OCI-M1 (cell line): ENCODE measurements at regions not wholly inside any gene's neighbourhood (a gene's known extent, or its start where the extent isn't known, plus 50 kb on each side); places are given as distances from the start of the nearest gene placed in this dataset.

Source experiments
- DNase-seq: peaks from one replicate; lab custom pipeline; 2025; lab: John Stamatoyannopoulos, UW

DNA sequence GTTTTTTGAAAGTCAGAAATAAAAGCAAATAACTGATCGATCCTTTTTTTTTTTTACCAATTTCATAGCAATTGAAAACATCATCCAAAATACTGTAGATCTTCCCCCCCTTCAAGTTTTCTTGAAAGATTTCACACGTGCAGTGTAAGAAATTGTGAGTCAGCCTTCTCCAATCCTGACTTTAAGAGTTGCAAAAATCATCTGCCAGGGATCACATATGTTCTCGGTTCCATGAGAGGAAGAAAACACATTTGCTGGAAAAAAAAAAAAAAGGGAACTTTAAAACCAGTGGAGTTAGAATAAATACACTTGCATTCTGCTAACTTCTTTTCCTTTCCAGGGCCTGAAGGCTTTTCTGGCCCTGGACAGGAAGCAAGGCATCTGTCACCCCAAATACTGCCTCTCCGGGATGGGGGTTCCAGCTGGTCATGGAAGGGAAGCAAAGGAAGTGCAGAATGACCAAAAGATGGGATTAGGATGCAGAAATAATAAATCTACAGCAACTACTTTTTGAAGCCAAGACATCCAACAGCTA, 198.4 kb upstream of the KIAA1217 start:
- DNase-seq, result no peak

DNA sequence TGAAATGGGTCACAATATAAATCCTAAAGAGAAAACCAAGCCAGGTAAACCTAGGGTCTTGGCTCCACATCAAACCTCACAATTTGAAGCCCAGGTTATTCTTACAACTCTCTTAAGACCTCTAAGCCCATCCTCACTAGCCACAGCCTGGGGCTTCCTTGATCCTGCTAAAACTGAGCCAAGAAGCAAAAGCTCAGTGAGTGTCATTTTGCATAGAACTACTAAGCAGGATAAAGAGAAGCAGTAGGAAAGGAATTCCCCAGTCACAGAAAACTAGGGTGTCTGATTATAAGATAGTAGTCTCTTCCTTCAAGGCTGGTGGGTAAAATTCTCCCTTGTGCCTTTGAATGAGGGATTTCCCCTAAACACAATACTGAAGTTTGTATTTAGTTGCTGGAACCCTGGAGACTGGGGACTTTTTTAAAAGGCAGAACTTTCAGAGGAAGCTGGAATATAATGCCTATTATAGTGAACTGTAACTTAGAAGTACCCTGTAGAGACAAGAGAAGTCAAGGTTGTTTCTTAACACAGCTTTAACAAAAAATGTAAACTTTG, 196.6 kb upstream of the KIAA1217 start:
- DNase-seq, result no peak

DNA sequence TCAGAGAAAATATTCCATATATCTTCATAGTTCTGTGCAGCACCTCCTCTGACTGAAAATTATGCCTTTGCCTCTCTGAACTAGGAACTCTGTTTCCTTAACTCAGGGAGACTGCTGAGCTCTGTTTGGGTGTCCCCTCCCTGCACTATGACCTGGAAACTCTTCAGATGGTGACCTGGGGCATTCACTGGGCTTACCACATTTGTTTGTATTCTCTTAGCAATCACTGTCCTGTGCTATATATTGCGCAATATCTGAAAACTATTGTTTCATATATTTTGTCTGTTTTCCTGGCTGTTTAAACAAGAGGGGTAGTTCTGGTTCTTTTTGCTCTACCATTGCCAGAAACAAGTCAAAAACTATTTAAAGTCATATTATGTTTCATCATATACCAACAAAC, 181.8 kb upstream of the KIAA1217 start:
- no peak for DNase-seq

DNA sequence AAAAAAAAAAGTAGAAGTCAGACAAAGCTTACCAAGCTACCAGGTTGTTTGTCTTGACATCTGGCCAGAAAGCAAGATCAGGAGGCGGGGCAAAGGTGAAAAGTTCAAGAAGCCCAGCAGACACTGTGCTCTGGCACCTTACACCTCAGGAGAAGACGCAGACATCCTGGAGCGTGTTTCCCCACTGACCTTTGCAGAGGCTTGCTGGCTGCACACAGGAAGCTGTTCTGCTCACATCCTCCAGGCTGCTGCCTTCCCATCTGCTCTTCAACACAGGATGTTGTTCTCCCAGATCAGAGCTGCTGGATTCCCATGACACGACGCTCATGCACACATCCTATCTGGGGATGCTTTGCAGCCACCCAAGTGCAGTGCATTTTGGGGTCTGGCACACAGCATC, 174.4 kb upstream of the KIAA1217 start:
- DNase-seq, result no peak

DNA sequence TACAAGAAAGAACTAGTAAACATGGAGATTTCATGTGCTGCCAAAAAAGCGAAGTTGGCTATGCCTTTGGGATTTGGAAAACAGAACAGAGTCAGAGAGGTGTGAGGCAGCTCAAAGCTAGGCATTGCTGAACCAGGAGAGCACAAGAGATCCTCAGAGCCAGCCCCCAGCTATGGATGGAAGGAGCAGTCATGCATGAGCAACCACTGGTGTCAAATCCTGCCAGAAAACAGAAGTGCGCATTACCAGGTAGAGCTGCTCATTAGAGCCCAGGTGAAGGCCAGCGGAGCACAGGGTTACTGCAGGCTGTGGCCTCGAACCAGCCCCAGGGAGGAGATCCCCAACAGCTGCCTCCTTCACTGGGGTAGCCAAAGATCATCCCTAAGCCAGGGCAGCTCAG, 173.2 kb upstream of the KIAA1217 start:
- DNase-seq, result no peak

DNA sequence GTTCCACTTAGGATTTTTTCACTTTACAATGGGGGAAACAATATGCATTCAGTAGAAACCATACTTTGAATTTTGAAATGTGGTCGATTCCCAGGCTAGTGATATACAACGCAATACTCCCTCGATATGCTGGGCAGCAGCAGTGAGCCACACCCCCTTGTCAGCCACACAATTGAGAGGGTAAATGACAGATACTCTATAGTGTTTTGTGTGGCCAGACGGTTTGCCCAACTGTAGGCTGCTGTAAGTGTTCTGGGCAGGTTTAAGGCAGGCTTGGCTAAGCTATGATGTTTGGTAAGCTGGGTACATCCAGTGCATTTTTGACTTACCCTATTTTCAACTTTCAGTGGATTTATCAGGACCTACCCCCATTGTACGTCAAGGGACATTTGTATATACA, 169.6 kb upstream of the KIAA1217 start:
- no peak for DNase-seq

DNA sequence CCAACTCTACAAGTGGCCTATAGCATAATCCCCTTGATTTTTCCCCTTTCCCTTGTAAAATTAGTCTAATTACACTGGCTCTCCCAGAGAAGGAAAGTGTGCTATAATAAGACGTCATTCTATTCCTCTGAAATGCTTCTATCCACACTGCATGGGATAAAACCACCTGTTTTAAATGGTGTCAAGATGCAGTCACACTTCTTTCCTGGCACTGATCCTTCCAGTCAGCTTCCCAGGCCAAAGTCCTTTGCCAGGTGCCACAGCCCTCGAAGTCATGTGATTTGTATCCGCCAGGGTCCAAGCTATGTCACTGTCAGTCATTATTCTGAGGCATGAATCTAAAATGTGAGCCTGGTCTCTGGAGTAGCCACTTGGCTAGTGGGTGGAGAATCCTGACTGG, 169.0 kb upstream of the KIAA1217 start:
- DNase-seq, result no peak

DNA sequence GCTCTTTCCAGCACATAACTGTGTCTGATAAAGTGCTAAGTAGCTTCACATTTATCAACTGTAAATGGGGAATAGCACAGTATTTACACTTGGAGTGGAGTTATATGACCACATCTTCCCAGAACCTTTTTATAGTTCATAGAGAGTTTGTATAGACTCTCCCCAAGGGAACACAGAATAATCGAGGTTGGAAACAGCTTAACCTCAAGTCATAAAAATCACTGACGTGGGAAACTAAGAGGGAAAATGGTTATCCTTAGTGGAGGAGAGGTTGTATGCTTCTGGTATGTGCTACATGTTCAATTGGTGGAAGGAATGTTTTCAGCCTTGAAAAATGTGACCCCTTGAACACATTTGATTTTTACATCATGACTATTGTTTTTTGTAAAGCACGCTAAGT, 167.9 kb upstream of the KIAA1217 start:
- DNase-seq, result no peak

DNA sequence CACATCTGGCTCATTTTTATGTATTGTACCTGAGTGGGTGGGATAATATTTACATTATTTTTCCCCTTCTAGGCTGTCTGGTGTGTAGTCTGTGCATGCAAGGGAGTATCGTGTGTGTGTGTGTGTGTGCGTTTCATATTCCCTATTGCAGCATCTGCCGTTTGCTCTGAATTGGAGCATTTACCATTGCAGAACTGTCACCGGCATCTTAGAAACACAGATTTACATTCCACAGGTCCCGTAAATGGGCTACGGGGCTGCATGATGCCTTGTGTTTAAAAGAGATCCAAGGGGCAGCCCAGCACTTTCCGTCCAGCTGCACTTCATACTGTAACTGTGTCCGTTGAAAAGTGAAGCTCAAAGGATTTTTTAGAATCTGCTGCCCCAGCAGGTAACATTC, 167.1 kb upstream of the KIAA1217 start:
- DNase-seq, result no peak

DNA sequence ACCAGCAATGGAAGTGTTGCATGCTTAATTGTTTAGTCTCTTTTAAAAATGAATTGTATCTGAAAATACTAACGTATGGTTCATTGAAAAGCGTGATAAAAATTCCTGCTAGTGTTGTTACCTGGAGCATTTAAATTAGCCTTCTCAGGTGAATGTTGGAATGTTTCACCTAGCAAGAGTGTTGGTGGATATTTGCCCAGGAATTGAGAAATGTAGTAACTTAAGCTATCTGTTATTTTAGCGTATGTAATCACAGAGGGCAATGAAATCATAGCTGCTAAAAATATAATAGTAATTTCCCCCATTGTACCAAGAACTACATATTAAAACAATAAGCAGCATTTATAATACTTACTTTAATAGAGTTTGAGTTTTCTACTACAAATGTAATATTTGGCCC, 166.1 kb upstream of the KIAA1217 start:
- DNase-seq, result no peak

DNA sequence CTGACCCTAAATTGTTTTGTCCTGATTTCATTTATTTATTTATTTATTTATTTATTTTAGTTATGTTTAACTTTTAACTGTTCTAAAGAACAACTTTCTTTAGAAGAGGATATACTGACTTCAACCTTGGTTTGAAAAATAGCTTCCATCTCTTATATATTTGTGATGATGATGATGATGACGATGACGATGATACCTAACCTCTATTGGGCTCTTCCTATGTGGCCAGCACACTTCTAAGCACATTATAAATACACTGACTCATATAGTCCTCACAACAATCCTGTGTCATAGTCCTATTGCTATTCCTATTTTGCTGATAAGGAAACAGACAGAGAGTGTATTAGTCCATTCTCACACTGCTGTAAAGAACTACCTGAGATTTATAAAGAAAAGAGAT, 162.9 kb upstream of the KIAA1217 start:
- no peak for DNase-seq

DNA sequence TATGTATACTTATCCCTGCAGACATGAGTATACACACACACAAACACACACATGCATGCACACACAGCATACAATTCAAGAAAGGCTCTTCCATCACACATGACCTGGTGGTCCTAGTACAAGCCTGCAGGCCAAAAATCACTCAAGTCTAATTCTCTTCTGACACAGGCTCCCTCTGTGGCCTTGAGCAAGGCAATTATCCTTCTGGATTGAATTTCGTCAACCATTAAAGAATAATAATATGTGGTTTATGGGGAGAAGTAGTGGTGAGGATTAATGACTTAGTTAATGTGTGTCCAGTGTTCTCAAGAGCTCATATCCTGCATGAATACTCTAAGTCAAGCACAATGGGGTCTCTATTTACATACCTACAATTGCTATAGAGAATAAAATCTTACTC, 161.8 kb upstream of the KIAA1217 start:
- no peak for DNase-seq

DNA sequence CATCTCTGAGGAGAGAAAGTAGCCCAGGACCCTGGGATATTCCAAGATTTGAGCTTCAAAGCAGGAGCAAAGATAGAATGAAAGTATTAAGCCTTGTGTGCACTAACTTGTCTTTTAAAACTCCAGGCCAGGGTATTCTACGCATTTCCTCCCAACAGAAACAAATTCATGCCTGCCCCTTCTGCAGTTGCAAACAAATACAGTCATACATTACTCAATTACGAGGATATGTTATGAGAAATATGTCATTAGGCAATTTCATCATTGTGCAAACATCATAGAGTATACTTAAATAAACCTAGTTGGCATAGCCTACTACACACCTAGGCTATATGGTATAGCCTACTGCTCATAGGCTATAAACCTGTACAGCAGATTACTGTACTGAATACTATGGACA, 154.5 kb upstream of the KIAA1217 start:
- no peak for DNase-seq

DNA sequence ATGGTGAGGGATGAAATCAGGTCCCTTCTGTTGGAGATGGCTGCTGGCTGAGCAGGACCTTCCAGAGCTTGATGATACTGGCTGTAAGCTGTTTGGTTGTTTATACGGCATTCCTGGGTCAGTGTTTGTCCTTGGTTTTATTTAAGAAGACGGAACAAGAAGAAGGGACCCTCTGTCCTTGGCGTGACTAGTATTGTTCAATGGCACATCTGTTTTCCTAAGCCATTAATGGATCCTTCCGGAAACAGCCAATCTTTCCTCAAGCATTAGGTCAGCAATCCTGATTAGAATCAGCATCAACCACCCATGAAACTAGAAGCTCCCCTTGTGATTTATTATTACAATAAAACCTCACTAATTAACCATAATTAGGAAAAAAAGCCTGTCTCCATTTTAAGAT, 128.7 kb upstream of the KIAA1217 start:
- no peak for DNase-seq

DNA sequence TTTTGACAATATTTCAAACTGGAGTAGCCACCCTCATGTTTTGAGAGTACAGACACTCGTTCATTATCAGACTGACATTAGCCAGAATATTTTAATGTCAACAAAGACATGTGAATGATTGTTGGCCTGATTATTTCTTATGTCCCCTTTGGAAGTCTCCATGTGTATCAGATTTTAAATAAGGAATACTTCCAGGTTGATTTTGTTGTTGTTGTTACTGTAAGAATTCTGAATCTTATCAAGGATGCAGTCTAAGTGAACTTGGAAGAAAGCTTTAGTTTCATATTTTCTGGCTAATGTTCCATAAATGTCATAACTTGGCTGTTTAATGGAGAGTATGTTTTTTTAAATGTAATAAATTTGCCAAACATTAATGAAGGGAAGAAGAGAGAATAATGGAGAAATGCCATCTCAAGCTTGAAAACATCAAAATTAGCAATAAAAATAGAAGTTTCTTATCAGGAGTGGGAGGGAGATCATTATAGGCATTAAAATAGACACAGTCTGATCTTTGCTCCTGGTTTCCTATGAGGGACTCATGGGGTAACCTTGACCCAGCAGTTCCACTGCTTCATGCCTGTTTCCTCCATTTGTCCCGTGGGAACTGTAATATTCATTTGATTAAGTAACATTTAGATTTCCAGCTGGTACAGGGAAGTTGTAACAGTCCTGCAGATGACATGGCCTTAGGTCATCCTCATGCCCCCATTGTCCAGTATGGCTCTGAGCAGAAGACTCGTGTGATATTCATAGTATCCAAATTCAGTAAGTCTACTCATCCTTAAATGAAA, 122.4 kb upstream of the KIAA1217 start:
- no peak for DNase-seq

DNA sequence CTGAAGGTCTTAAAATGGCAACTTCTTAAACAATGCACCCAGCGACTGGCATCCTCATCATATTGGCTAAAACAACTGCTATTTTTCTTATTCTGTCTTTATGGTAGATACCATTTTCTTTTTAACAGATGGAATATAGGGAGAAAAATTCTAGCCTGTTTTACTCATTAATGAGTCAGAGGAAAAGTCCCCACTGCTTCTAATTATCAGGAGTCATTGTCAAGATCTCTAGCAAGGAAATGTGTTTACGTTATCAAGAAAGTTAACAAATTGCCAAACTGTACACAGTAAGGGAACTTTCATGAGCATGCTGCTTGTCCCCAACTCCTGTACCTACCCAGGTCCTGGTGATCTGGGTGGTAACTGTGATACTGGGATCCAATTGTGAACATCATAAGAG, 117.7 kb upstream of the KIAA1217 start:
- DNase-seq, result no peak

DNA sequence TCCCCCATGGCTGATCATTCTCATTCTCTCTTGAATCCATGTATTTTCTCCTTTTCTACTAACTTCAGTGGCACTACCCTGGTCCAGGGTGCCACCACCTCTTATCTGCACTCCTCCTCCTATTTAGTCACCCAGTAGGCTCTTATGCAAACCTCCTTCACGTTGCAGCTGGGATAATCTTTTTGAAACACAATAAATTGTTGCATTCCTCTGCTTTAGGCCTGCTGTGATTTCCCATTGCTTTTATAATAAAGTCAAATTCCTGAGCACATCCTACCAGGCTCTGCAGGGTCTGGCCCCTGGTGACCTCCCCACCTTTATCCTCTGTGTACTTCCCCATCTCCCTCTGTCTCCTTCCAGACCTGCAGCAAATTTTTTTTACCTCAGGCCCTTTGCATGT, 112.7 kb upstream of the KIAA1217 start:
- DNase-seq, result no peak

DNA sequence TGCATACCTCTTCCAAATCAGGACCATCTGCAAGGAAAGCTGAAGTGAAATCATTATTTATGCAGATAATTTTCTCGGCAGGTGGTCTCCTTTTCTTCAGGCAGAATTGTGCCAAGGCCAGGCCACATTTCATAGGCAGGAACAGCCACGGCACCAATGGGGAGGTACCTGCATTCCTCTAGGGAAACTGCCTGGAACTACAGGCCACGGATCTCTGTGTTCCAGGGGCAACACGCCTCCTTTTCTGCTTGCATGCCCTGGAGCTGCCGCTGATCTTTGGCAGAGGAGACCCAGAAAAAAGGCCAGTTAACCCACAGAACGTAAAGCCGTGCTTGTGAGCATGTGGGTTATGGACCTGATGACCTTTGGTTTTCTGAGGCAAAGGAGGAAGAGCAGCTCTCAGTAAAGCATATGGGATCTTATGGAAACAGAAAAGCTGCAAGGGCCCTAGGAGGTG, 111.2 kb upstream of the KIAA1217 start:
- DNase-seq, result no peak

DNA sequence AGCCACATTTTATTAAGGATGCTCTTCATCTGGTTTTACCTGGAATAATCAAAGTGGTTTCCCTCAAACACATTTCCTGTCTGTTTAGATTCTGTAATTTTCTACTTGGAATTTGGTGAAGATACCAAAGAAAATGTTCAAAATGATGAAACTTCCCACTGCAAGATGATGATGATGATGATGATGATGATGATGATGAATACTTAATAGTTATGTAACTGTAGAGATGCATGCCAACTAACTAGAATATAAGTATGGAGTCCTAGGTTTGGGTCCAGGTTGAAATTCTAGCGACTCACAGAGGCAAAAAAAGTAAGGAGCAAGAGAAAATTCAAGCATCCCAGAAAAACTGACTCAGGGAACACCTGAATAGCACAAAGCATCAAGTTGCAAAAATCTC, 104.0 kb upstream of the KIAA1217 start:
- DNase-seq, result no peak

DNA sequence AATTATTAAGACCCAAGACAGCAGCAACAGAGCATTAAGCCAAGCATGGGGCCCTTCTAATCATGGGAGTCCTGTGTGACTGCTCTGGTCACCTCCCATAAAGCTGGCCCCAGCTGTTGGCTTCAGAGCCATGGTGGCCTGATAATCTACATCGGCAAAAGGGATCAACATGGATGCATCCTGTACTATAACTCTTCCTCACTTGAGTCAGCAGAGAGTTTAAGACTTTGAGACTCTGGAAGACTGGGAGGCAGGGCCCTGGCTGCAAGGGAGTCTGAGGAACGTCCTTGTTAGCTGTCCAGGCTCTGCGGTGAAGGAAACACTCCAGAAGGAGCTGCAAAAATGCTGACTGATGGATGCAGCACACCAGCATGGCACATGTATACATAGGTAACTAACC, 95.0 kb upstream of the KIAA1217 start:
- no peak for DNase-seq

DNA sequence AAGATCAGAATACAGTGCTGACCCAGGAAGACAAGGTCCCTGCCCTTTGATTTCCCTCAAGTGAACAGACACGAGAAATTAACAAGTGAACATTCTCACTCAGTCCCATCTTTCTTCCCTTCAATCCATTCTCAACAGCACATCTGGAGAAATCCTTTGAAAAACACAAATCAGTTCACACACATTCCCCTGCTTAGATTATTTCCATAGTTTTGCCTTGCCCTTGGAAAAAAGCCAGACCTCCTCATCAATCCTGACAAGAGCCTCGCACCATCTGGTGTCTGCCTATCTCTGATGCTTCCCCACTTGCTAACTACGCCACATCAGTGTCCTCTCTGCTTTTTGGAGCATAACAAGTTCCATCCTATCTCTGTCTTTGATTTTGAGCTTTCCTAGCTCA, 94.4 kb upstream of the KIAA1217 start:
- no peak for DNase-seq

DNA sequence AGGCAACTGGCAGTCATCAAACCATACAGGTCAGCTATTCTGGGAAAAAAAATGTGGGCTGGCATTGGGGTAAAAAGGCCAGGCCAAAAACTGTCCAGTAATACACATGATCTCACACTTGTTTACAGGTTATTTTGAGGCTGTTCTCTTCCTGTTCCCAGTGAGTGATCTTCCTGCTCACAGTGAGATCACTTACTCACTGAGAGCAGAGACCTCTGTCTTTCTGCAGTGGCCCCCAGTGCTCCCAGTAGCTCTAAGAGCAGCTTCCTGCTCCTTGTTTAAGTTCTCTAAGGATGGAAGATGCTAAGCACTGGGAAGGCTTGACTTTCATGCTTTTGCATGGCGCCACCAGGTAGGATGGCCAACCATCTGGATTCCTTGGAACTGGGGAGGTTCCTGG, 93.5 kb upstream of the KIAA1217 start:
- DNase-seq, result no peak

DNA sequence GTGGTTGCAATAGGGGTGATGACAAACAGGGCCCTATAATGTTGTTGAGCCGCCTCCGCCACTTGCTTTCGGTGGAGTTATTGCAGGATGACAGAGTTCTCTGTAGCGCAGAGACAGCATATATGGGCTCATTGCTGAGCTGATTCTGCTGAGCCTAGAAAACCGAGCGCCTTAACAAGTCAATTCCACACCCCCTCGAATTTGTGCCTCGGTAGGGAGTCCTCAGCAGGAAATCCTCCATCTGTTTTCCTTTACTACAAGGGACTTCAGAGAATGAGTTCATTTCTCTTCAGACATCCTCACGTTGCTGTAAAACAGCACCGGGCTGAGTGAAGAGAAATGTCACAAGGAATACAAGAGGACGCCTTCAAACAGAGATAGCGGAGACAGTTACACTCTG, 90.7 kb upstream of the KIAA1217 start:
- DNase-seq, result no peak

DNA sequence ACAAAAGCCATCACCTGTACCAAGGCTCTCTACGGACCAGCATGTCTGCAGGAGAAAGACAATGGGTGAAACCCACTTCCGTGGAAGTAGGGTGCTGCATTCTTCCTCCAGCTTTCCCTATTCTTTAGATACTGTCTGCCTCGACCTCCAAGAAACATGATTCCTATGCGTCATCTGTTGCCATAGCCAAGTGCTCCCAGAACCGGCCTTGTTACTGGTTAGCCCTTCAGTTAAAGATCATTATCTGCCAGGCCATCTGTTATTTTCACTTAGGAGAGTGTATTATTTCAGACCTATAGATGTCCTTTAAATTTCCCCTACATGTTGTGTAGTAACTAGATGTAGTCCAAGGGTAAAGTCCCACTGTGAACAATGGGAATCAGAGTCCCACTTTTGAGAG, 89.0 kb upstream of the KIAA1217 start:
- no peak for DNase-seq
